ENCODE measurements at regions not wholly inside any gene's neighbourhood (a gene's known extent, or its start where the extent isn't known, plus 50 kb on each side); places are given as distances from the start of the nearest gene placed in this dataset.
A peak's percentile ranks its signal among the peaks of the same experiment; 100 is the strongest.

DNA sequence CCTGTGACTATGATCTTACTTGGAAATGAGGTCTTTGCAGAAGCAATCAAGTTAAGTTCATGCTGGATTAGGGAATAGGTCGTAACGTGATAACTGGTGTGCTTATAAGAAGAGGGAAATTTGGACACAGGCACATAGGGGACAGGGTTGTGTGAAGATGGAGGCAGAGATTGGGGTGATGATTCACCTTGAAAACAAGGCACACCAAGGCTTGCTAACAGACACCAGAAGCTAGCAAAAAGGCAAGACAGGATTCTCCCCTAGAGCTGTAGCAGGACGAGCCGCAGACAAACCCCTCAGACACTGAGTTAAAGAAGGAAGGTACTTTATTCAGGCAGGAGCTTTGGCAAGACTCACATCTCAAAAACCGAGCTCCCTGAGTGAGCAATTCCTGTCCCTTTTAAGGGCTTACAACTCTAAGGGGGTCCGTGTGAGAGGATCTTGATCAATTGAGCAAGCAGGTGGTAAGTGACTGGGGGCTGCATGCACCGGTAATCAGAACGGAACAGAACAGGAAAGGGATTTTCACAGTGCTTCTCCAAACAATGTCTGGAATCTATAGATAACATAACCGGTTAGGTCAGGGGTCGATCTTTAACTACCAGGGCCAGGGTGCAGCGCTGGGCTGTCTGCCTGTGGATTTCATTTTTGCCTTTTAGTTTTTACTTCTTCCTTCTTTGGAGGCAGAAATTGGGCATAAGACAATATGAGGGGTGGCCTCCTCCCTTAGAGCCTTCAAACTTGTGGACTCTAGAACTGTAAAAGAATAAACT is 57.5 kb upstream of the S1PR3 start:
- DNase-seq: no peak

DNA sequence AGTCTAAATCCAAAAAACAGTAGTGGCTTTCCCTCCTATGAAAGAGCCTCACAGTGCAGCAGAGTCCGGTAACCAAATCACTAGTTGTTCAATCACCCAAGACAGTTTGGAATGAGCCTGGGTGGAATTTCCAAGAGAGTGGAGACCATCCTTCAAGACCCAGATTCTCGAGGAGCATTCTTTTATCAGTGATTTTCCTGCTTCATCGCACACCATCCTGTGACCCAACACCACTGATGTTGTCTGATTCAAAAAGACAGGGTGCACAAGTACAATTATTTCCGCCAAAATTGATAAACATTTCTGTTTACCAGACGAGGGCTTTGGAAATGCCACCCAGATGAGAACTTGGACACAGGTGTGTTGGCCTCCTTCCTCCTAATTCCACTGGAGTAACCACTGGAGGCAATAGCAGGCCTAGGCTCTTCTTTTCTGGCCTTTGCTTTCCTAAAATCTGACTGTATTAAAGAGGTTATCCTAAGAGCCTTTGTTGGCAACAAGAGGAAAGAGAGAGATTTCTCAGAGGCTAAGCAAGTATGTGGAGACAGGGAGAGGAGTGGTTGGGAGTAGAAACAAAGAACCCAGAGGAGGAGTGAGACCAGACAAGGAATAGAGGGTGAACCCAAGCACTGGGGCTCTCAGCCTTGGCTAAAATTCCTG is 56.3 kb upstream of the S1PR3 start:
- no peak for DNase-seq

- peak; percentile 26 to 72 (median 66) for DNase-seq
Observed at GRCh38 chr9:88936132-88936531, 55.1 kb upstream of the S1PR3 start.

GRCh38 chr9:88936668-88937067 is 54.6 kb upstream of the S1PR3 start:
- peak; percentile 66 to 83 (median 74) for DNase-seq

DNA sequence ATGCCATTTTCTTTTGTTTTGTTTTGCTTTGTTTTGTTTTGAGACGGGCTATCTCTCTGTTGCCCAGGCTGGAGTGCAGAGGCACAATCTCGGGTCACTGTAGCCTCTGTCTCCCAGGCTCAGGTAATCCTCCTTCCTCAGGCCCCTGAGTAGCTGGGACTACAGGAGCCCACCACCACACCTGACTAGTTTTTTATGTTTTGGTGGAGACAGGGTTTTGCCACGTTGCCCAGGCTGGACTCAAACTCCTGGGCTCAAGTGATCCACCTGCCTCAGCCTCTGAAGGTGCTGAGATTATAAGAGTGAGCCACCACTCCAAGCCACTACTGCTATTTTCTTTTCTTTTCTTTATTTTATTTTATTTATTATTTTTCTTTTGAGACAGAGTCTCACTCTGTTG is 54.0 kb upstream of the S1PR3 start:
- no peak for DNase-seq

GRCh38 chr9:88938189-88938588 is 53.1 kb upstream of the S1PR3 start:
- DNase-seq: no peak

All from suppressor macrophage treated with lipopolysaccharide for 1 hour (primary cell).